Mucosa of descending colon (tissue), 3 donors: ENCODE measurements at regions not wholly inside any gene's neighbourhood (a gene's known extent, or its start where the extent isn't known, plus 50 kb on each side); places are given as distances from the start of the nearest gene placed in this dataset.
"Not testable (repeated sequence)": the region's sequence is repeated elsewhere in the genome, so short reads cannot be mapped to it uniquely, and the experiment has no call there.

Source experiments
- ATAC-seq: fragments of 200-7000 bp; cut with Tn5 transposase; one replicate; pipeline ENCODE4 v1.9.1; 2020; ENCODE audit warnings: mild to moderate bottlenecking, moderate library complexity
- DNase-seq, 3 donors: peaks; one replicate each; pipeline ENCODE4 v3.0.0-alpha.2; 2020
- H3K36me3 ChIP-seq: fragments of 200-600 bp; one replicate; pipeline ENCODE4 v1.8.0; 2021; ENCODE audit warnings: low read depth, mild to moderate bottlenecking
- H3K4me1 ChIP-seq: fragments of 200-600 bp; one replicate; pipeline ENCODE4 v1.8.0; 2021; ENCODE audit warnings: low read depth, mild to moderate bottlenecking
- H3K4me3 ChIP-seq: fragments of 200-600 bp; one replicate; pipeline ENCODE4 v1.8.0; 2021; ENCODE audit warnings: mild to moderate bottlenecking
- H3K9me3 ChIP-seq: fragments of 200-600 bp; one replicate; pipeline ENCODE4 v1.8.0; 2021; ENCODE audit warnings: mild to moderate bottlenecking
- CTCF ChIP-seq: fragments of 200-600 bp; IDR thresholded peaks from one replicate; pipeline ENCODE4 v1.8.0; 2022; ENCODE audit warnings: antibody characterized with exemption, mild to moderate bottlenecking
- intact Hi-C, 2 donors: fragments of 100-400 bp; cut with DNase I in 1 of 2; cut with micrococcal nuclease in 1 of 2; formaldehyde crosslinking; loops; one replicate each; pipeline versions ENCODE4 v1.11.0 to v1.11.1; 2022; cut with DNase I, micrococcal nuclease
- donor health status: DM: no; HTN: no; CAD: no; lungs with moderate emphysema.
- donor health status: DM: no; HTN: no; CAD: no.
- donor health status: DM: no; HTN: yes; CAD: no.

- H3K4me1 ChIP-seq = no peaks in the 10 kb centered on the region
- intact Hi-C loops = no loop called here
- no peak overlapping the region for H3K4me3 ChIP-seq
- H3K36me3 ChIP-seq = no peaks in the 10 kb centered on the region
- ATAC-seq (no peak), DNase-seq (no peak)
- TF ChIP-seq CTCF = no peak
- peaks cover 20% of the 10 kb centered on the region for H3K9me3 ChIP-seq
Observed at GRCh38 chr19:13684021-13684420, 80.3 kb upstream of the MRI1 start.

GRCh38 chr19:13681509-13681908, 82.8 kb upstream of the MRI1 start:
- TF ChIP-seq CTCF = no peak
- no peak overlapping the region for H3K4me3 ChIP-seq
- H3K4me1 ChIP-seq = no peaks in the 10 kb centered on the region
- intact Hi-C loops = no loop called here
- peaks cover 21% of the 10 kb centered on the region for H3K9me3 ChIP-seq
- no peak for ATAC-seq
- no peak for DNase-seq
- H3K36me3 ChIP-seq = no peaks in the 10 kb centered on the region

GRCh38 chr19:13680708-13681360, 83.5 kb upstream of the MRI1 start:
- ATAC-seq, intact Hi-C loops, DNase-seq: not testable (repeated sequence)

GRCh38 chr19:13676967-13677366, 87.4 kb upstream of the MRI1 start:
- peaks cover 25% of the 10 kb centered on the region for H3K9me3 ChIP-seq
- DNase-seq, H3K36me3 ChIP-seq, H3K4me3 ChIP-seq, H3K4me1 ChIP-seq, ATAC-seq, intact Hi-C loops: not testable (repeated sequence)

More at GRCh38 chr19:13680708-13681360, 83.5 kb upstream of the MRI1 start:
- peaks cover 21% of the 10 kb centered on the region for H3K9me3 ChIP-seq
- not testable (repeated sequence) for H3K36me3 ChIP-seq, H3K4me3 ChIP-seq, H3K4me1 ChIP-seq

GRCh38 chr19:13672480-13673175, 91.7 kb upstream of the MRI1 start:
- intact Hi-C loops, DNase-seq: not testable (repeated sequence)

DNA sequence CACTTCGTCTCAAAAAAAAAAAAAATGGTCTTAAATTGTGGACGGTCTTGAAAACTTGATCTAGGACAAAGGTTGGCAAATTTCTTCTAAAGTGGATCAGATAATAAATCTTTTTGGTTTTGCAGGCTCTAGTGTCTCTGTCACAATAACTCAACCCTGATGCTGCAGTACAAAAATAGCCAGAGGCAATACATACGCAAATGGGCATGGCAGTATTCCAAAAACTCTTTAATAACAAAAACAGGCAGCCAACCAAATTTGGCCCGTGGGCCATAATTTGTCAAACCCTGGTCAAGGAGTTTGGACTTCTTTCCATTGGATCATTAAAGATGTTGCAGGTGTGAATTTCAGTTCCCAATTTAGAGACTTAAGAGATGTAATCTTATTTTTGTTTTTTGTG, 93.5 kb upstream of the MRI1 start:
- H3K36me3 ChIP-seq = no peaks in the 10 kb centered on the region
- no peak for ATAC-seq
- H3K4me1 ChIP-seq = no peaks in the 10 kb centered on the region
- H3K9me3 ChIP-seq = peaks cover 4% of the 10 kb centered on the region
- no peak for DNase-seq
- TF ChIP-seq CTCF = no peak
- intact Hi-C loops = no loop called here
- no peak overlapping the region for H3K4me3 ChIP-seq

More at GRCh38 chr19:13672480-13673175, 91.7 kb upstream of the MRI1 start:
- not testable (repeated sequence) for H3K4me1 ChIP-seq, H3K4me3 ChIP-seq, H3K36me3 ChIP-seq, H3K9me3 ChIP-seq, ATAC-seq

DNA sequence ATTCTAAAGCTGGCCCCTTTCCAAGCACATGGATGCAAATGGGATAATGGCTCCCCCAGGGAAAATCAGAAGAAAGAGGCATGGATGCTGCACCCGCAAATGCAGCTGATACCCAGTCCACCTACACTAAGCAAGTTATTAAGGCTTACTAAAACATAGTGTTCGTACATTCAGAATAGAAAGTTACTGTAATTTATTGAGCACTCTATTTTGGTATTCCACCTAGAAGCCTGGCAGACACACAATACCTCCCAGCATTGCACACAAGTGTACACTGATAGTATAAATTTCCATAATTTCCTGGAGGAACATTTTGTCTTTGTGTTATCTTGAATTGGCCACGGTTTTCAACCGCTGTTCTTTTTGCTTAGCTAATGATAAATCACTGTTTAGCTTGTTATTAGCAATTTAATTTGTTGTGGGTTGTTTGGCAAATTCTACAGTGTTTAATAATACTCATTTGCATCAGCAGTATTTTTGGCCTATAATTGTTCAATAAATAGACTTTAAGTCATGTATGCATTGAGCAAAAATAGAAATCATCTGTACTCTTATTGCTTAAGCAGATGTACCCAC, 94.5 kb upstream of the MRI1 start:
- intact Hi-C loops = no loop called here
- H3K36me3 ChIP-seq = no peaks in the 10 kb centered on the region
- ATAC-seq (no peak), DNase-seq (no peak)
- no peak for TF ChIP-seq CTCF
- no peak overlapping the region for H3K4me3 ChIP-seq
- H3K9me3 ChIP-seq = peaks cover 4% of the 10 kb centered on the region
- peaks cover 6% of the 10 kb centered on the region for H3K4me1 ChIP-seq
